ENCODE measurements at regions not wholly inside any gene's neighbourhood (a gene's known extent, or its start where the extent isn't known, plus 50 kb on each side); places are given as distances from the start of the nearest gene placed in this dataset.

DNA sequence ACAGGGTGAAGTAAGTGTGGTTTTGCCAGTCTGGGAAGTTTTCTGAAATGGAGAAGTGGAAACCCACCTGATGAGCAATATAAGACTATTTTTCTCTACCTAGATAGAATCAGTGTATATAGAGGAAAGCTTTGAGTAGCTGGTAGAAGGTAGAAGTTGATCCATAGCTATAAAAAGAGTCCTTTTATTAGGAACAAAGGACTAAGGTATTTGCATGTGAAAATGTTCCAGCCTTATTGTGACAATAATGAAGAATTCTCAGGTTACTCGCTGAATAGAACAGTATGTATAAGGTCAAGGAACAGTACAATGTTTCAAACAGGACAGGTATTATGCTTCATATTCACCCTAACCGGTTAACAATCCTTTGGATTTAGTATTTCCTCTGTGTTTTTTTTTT lies 972.2 kb downstream of the OTOL1 start:
- DNase-seq, result no peak

- DNase-seq, result no peak
Observed at GRCh38 chr3:162487138-162487537, 990.5 kb downstream of the OTOL1 start.

DNA sequence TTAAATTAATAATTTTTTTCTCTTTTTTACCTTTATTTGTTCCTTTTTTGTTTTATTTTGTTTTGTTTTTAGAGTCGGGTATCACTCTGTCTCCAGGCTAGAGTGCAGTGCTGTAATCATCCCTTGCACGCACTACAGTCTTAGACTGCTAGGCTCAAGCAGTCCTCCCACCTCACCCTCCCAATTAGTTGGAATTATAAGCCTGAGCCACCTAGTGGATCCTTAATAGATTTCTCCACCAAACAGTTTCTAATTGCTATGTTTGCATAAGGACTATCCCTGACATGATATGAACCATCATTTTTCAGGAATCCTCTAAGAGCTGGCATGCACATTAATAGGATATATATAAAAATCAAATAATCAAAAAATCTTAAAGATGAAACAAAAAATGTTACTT lies 993.2 kb downstream of the OTOL1 start:
- DNase-seq, result no peak

GRCh38 chr3:162491952-162492351 lies 995.3 kb downstream of the OTOL1 start:
- no peak for DNase-seq

- DNase-seq, result no peak
Observed at GRCh38 chr3:162492446-162493081, 996.0 kb downstream of the OTOL1 start.

GRCh38 chr3:162498626-162499025 lies 1002.0 kb downstream of the OTOL1 start:
- no peak for DNase-seq

- DNase-seq, result no peak
Observed at GRCh38 chr3:162507397-162507796, 1010.8 kb downstream of the OTOL1 start.

DNA sequence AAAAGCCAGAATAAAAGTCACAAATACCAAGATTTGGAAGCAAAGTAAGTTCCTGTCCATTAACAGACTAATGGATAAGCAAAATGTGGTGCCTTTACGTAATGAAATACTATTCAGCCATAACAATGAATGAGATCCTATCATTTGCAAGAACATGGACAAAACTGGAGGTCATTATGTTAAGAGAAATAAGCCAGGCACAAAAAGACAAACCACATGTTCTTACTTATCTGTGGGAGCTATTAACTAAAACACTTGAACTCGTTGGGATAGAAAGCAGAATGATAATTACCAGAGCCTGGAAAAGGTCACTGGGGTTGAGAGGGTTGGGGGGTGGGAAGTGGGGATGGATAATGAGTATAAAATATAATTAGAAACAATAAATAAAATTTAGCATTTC lies 1015.9 kb downstream of the OTOL1 start:
- DNase-seq, result no peak

GRCh38 chr3:162517110-162517509 lies 1020.5 kb downstream of the OTOL1 start:
- DNase-seq, result peak; percentile 3

DNA sequence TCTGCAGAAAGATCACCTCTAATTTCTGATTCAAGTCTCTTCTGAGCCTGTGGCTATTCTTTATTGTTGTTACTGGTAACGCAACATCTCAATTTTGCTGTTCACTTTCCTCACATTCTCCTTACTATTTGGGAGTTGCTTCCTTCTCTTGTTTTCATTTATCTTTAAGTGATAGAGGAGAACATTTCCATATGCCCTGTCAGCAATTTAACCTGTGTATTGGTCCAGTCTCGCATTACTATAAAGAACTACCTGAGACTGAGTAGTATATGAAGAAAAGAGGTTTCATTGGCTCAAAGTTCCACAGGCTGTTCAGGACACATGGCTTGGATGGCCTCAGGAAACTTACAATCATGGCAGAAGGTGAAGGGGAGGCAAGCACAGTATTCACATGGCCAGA lies 1025.1 kb downstream of the OTOL1 start:
- no peak for DNase-seq

DNA sequence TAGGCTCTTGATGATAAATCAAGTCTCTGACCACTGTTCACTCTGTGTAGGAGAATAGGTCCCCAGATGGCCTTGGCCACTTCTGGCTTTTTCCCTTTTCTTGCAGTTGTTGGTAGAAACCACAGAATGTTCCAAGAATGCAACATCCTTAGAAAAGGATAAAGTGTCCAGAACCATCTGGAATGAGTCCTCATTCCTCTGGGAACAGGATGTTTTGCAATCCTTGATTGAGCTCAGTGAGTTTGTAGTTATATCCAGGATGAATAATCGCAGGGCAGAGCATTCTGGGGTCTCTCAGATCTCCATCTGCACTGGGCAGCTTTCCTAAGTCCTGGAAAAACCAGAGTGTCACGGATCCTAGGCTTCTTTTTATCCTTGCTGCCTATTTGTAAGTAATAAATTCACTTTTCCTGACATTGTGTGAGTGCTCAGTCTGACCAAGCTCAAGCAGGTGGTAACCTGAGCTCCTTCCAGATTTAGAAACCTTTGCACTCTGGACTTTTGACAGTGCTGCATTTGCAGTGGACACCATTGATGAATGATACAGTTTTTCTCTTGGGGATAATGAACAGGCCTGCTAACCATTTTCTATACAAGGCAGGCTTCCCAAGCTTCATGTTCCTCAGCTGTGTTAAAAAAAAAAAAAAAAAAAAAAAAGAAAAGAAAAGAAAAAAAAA lies 1028.6 kb downstream of the OTOL1 start:
- DNase-seq, result peak; percentile 5

GRCh38 chr3:162525771-162526170 lies 1029.2 kb downstream of the OTOL1 start:
- no peak for DNase-seq

GRCh38 chr3:162534431-162534830 lies 1037.8 kb downstream of the OTOL1 start:
- no peak for DNase-seq

DNA sequence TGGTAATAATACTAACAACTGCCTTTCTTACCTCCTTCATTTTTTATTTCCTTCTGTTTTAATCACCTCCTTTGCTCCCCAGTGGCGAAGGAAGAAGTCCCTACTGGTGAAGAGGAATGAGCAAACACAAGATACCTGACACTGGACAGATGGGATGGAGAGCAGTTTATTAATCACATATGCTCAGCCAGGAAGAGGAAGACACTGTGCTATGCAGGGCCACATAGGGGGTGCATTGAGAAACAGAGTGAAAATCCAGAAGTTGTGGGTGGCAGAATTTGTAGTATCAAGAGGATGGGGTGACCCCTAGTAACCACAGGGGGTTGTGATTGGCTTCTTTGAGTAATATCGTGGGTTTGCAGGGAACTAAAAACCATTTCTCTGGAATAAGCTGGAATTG lies 1041.9 kb downstream of the OTOL1 start:
- peak; percentile 42 for DNase-seq

GRCh38 chr3:162538906-162539305 lies 1042.3 kb downstream of the OTOL1 start:
- DNase-seq, result no peak

- no peak for DNase-seq
Observed at GRCh38 chr3:162540421-162540820, 1043.8 kb downstream of the OTOL1 start.

GRCh38 chr3:162541923-162542322 lies 1045.3 kb downstream of the OTOL1 start:
- DNase-seq, result no peak

- DNase-seq, result no peak
Observed at GRCh38 chr3:162544246-162544645, 1047.6 kb downstream of the OTOL1 start.

DNA sequence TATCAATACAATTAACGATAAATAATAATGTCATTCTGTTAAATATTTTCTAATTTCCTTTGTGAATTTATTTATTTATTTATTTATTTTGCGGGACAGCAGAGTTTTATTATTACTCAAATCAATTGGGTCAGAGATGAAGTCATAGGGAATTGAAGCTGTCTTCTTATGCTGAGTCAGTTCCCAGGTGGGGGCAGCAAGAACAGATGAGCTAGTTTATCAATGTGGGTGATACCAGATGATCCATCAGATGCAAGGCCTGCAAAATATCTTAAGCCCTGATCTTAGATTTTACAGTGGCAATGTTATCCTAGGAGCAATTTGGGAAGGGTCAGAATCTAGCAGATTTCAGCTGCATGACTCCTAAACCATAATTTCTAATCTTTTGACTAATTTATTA lies 1050.3 kb downstream of the OTOL1 start:
- DNase-seq, result no peak

GRCh38 chr3:162547321-162547720 lies 1050.7 kb downstream of the OTOL1 start:
- no peak for DNase-seq

DNA sequence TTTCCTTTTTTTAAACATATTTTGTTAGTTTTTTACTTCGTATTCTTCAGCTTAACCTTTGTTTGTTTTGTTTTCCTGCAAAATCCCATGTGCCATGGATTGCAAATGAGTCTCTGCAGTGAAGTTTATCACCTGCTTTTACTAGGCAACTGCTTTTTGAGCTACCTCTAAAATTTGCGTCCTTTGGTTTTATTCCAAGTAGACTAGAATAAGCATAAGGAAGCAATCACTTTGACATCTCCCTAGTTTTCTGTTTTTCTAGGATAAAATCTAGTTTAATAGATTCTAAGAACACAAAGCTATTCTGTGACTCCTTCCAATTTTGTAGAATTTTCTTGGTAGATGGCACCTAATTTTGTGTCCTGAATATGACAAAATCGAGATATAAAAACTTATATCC lies 1059.2 kb downstream of the OTOL1 start:
- DNase-seq, result no peak

GRCh38 chr3:162558016-162558415 lies 1061.4 kb downstream of the OTOL1 start:
- no peak for DNase-seq

DNA sequence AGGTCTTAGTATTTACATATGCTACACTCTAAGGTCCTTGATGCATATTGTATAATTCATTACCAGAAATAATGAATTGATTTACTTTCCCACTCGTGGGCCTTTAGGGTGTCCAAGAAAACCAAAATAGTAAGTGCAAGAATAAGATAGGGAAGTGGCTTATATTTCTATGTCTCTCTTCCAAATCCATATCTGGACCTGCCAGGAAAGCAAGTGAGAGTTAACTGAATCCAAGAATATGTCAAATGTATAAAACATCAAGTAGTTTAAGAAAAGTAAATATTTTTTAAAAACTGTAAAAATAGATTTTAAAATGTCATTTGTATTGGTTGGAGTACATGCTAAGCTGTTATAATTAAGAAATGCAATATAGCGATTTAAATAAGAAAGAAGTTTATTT lies 1072.1 kb downstream of the OTOL1 start:
- no peak for DNase-seq

DNA sequence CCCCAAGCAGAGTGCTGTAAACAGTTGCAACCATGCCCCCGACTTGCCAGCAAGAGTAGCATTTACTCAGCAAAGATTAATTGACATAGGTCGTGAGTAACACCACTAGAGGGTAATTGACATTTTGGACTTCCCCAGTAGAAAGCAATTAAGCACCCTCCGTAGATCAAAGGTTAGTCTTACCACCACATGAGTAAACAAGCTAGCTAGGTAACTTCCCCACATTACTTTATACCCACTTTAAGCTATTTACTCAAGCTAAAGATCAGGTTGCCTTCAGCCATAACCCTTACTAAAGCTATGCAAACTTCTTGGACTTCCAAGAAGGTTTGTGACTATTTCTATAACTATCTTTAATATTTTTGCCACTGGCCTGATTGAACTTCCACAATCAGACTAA lies 1072.7 kb downstream of the OTOL1 start:
- DNase-seq, result peak; percentile 87

- DNase-seq, result no peak
Observed at GRCh38 chr3:162584986-162585385, 1088.4 kb downstream of the OTOL1 start.

Data from NCI-H69 (cell line).